CD4-positive, alpha-beta T cell treated with Interleukin-4 for 4 hours (primary cell): ENCODE measurements at regions not wholly inside any gene's neighbourhood (a gene's known extent, or its start where the extent isn't known, plus 50 kb on each side); places are given as distances from the start of the nearest gene placed in this dataset.
"Not testable (repeated sequence)": the region's sequence is repeated elsewhere in the genome, so short reads cannot be mapped to it uniquely, and the experiment has no call there.

Experiments
- DNase-seq: peaks from one replicate; pipeline ENCODE4 v3.0.0-alpha.2; 2020

GRCh38 chr1:90277270-90277669 lies 282.4 kb downstream of the ZNF326 start:
- no peak for DNase-seq

- no peak for DNase-seq
Measured at GRCh38 chr1:90274376-90274775, 279.5 kb downstream of the ZNF326 start.

GRCh38 chr1:90273241-90273774 lies 278.4 kb downstream of the ZNF326 start:
- DNase-seq: no peak

GRCh38 chr1:90262791-90263190 lies 267.9 kb downstream of the ZNF326 start:
- no peak for DNase-seq

GRCh38 chr1:90262286-90262685 lies 267.4 kb downstream of the ZNF326 start:
- no peak for DNase-seq

- DNase-seq: no peak
Measured at GRCh38 chr1:90246069-90246468, 251.2 kb downstream of the ZNF326 start.

GRCh38 chr1:90236493-90236892 lies 241.6 kb downstream of the ZNF326 start:
- DNase-seq: no peak

- no peak for DNase-seq
Measured at GRCh38 chr1:90223401-90223800, 228.5 kb downstream of the ZNF326 start.

- DNase-seq: no peak
Measured at GRCh38 chr1:90220941-90221693, 226.2 kb downstream of the ZNF326 start.

- no peak for DNase-seq
Measured at GRCh38 chr1:90220496-90220895, 225.6 kb downstream of the ZNF326 start.

GRCh38 chr1:90219166-90219871 lies 224.4 kb downstream of the ZNF326 start:
- DNase-seq: not testable (repeated sequence)

GRCh38 chr1:90210633-90211491 lies 216.0 kb downstream of the ZNF326 start:
- no peak for DNase-seq

- DNase-seq: no peak
Measured at GRCh38 chr1:90208949-90209348, 214.0 kb downstream of the ZNF326 start.

GRCh38 chr1:90206260-90206659 lies 211.3 kb downstream of the ZNF326 start:
- DNase-seq: no peak

GRCh38 chr1:90204780-90205179 lies 209.9 kb downstream of the ZNF326 start:
- DNase-seq: no peak

- DNase-seq: no peak
Measured at GRCh38 chr1:90204023-90204590, 209.2 kb downstream of the ZNF326 start.

GRCh38 chr1:90201467-90202358 lies 206.8 kb downstream of the ZNF326 start:
- no peak for DNase-seq

GRCh38 chr1:90200646-90201205 lies 205.8 kb downstream of the ZNF326 start:
- no peak for DNase-seq

- no peak for DNase-seq
Measured at GRCh38 chr1:90198616-90199332, 203.9 kb downstream of the ZNF326 start.

- DNase-seq: no peak
Measured at GRCh38 chr1:90193116-90193515, 198.2 kb downstream of the ZNF326 start.

- no peak for DNase-seq
Measured at GRCh38 chr1:90192408-90192807, 197.5 kb downstream of the ZNF326 start.
